Neuronal stem cell (in vitro differentiated cells): ENCODE measurements at regions not wholly inside any gene's neighbourhood (a gene's known extent, or its start where the extent isn't known, plus 50 kb on each side); places are given as distances from the start of the nearest gene placed in this dataset.

Source experiments
- DNase-seq: peaks from one replicate; pipeline ENCODE4 v3.0.0-alpha.2; 2013; ENCODE audit warnings: low spot score
- H2AFZ ChIP-seq: one replicate; pipeline ENCODE4 v1.6.1; 2013; ENCODE audit warnings: mild to moderate bottlenecking, low read length, inconsistent platforms
- H2AK5ac ChIP-seq: 2 replicates; pipeline ENCODE4 v1.6.1; 2013; ENCODE audit warnings: low read depth, mild to moderate bottlenecking, inconsistent platforms, low read length, moderate library complexity, mixed read lengths
- H2BK120ac ChIP-seq: 2 replicates; pipeline ENCODE4 v1.6.1; 2013; ENCODE audit warnings: low read depth, mild to moderate bottlenecking, inconsistent platforms, low read length, moderate library complexity, mixed read lengths
- H2BK12ac ChIP-seq: one replicate; pipeline ENCODE4 v1.6.1; 2013; ENCODE audit warnings: low read length, inconsistent platforms
- H2BK15ac ChIP-seq: 2 replicates; pipeline ENCODE4 v1.6.1; 2013; ENCODE audit warnings: mild to moderate bottlenecking, low read length, inconsistent platforms, mixed read lengths
- H2BK5ac ChIP-seq: one replicate; pipeline ENCODE4 v1.6.1; 2013; ENCODE audit warnings: inconsistent platforms, mild to moderate bottlenecking, low read length, moderate library complexity
- H3K14ac ChIP-seq: one replicate; pipeline ENCODE4 v1.6.1; 2013; ENCODE audit warnings: low read length, inconsistent platforms
- H3K18ac ChIP-seq: 2 replicates; pipeline ENCODE4 v1.6.1; 2013; ENCODE audit warnings: low read length, inconsistent platforms
- H3K23ac ChIP-seq: 2 replicates; pipeline ENCODE4 v1.6.1; 2013; ENCODE audit warnings: low read depth, mild to moderate bottlenecking, mixed read lengths, low read length, inconsistent platforms; ENCODE audit not compliant: poor library complexity
- H3K27ac ChIP-seq: replicated peaks from 3 replicates; pipeline ENCODE4 v1.5.1; 2013; ENCODE audit warnings: low read length, inconsistent platforms
- H3K27me3 ChIP-seq, 3 experiments: 2 replicates each; pipeline ENCODE4 v1.6.1; 2013; ENCODE audit warnings: low read length in 3 of 3, mild to moderate bottlenecking in 2 of 3, inconsistent platforms in 1 of 3, low read depth in 1 of 3, mixed read lengths in 1 of 3, moderate library complexity in 1 of 3; ENCODE audit not compliant: control insufficient read depth in 3 of 3, insufficient read depth in 3 of 3
- H3K36me3 ChIP-seq, 2 donors: replicated peaks in 1 of 2; 2 replicates each; pipeline ENCODE4 v1.6.1; 2013; ENCODE audit warnings: low read length in 2 of 2; ENCODE audit not compliant: control insufficient read depth in 2 of 2, insufficient read depth in 2 of 2
- H3K4ac ChIP-seq: 2 replicates; pipeline ENCODE4 v1.6.1; 2013; ENCODE audit warnings: inconsistent platforms, mild to moderate bottlenecking, low read length, moderate library complexity
- H3K4me1 ChIP-seq, 2 donors: 1 replicate in 1 of 2; 2 replicates in 1 of 2; pipeline ENCODE4 v1.6.1; 2013; ENCODE audit warnings: low read length in 2 of 2, low read depth in 1 of 2; ENCODE audit not compliant: control insufficient read depth in 2 of 2, insufficient read depth in 1 of 2
- H3K4me2 ChIP-seq: one replicate; pipeline ENCODE4 v1.6.1; 2013; ENCODE audit warnings: mild to moderate bottlenecking, low read length, inconsistent platforms; ENCODE audit not compliant: insufficient read depth, poor library complexity, severe bottlenecking
- H3K4me3 ChIP-seq, 2 donors: 2 replicates each; pipeline ENCODE4 v1.5.1; 2013; ENCODE audit warnings: low read length in 2 of 2, mild to moderate bottlenecking in 2 of 2, inconsistent platforms in 1 of 2, moderate library complexity in 1 of 2
- H3K79me1 ChIP-seq: one replicate; pipeline ENCODE4 v1.6.1; 2013; ENCODE audit warnings: low read depth, mild to moderate bottlenecking, inconsistent platforms, low read length, moderate library complexity
- H3K9ac ChIP-seq: one replicate; pipeline ENCODE4 v1.6.1; 2013; ENCODE audit warnings: mild to moderate bottlenecking, low read depth, low read length, inconsistent platforms; ENCODE audit not compliant: poor library complexity
- H3K9me3 ChIP-seq, 2 donors: replicated peaks in 1 of 2; 2 replicates each; pipeline versions ENCODE3 to v1.6.1; 2013; ENCODE audit warnings: low read length in 2 of 2, mild to moderate bottlenecking in 2 of 2, inconsistent platforms in 1 of 2, low read depth in 1 of 2, mixed read lengths in 1 of 2, moderate library complexity in 1 of 2; ENCODE audit not compliant: control insufficient read depth in 2 of 2, insufficient read depth in 1 of 2
- H4K8ac ChIP-seq: one replicate; pipeline ENCODE4 v1.6.1; 2013; ENCODE audit warnings: low read depth, mild to moderate bottlenecking, inconsistent platforms, low read length, moderate library complexity
- H4K91ac ChIP-seq: one replicate; pipeline ENCODE4 v1.6.1; 2013; ENCODE audit warnings: low read length, low read depth, mild to moderate bottlenecking, inconsistent platforms; ENCODE audit not compliant: poor library complexity
- WGBS, 2 donors: extraction: QIAGEN DNeasy Blood & Tissue Kit; methylation state at CpG; one replicate each; pipeline ENCODE4 v1.1.7; 2013; ENCODE audit warnings: missing lambda C conversion rate in 2 of 2, mixed read lengths in 1 of 2; ENCODE audit not compliant: insufficient read length in 2 of 2, insufficient replicate concordance in 1 of 2; ENCODE audit errors: extremely low coverage in 2 of 2; 5-methylcytosine and 5-hydroxymethylcytosine counted together

- no peak overlapping the region for H3K4ac ChIP-seq
- no peak overlapping the region for H3K14ac ChIP-seq
- no peak overlapping the region for H2BK5ac ChIP-seq
- no peak overlapping the region for H2BK12ac ChIP-seq
- no peak overlapping the region for H4K91ac ChIP-seq
- H3K36me3 ChIP-seq = no peaks in the 10 kb centered on the region
- H3K9me3 ChIP-seq = peaks cover 2 to 5% of the 10 kb centered on the region in 2 donors
- H3K4me2 ChIP-seq = no peak overlapping the region
- H3K23ac ChIP-seq = peak overlapping the region; percentile 46
- no peak overlapping the region for H2BK120ac ChIP-seq
- H3K4me1 ChIP-seq = peaks cover 0 to 2% of the 10 kb centered on the region in 2 donors
- H2BK15ac ChIP-seq = no peak overlapping the region
- no peak overlapping the region for H3K27ac ChIP-seq
- H3K18ac ChIP-seq = peak overlapping the region; percentile 58
- no CpG with 5 or more reads among the region's 25 CpGs for WGBS, 2 donors
- no peak overlapping the region for H3K4me3 ChIP-seq
- DNase-seq = no peak
- H2AK5ac ChIP-seq = no peak overlapping the region
- H3K9ac ChIP-seq = no peak overlapping the region
- H2AFZ ChIP-seq = no peak overlapping the region
- no peaks in the 10 kb centered on the region for H3K79me1 ChIP-seq
- no peak overlapping the region for H4K8ac ChIP-seq
- H3K27me3 ChIP-seq = no peaks in the 10 kb centered on the region
These were observed 352.4 kb upstream of the TMCO5A start for GRCh38 chr15:37581866-37582532.

GRCh38 chr15:37582852-37583251, 351.6 kb upstream of the TMCO5A start:
- Histone ChIP-seq H3K4me3 (no peak overlapping the region), H4K8ac (no peak overlapping the region), H3K4me1 (peaks cover 0 to 2% of the 10 kb centered on the region in 2 donors), H3K14ac (no peak overlapping the region), H3K23ac (peak overlapping the region; percentile 31), H3K27ac (no peak overlapping the region), H3K36me3 (no peaks in the 10 kb centered on the region), H3K4ac (no peak overlapping the region), H2BK15ac (no peak overlapping the region), H4K91ac (no peak overlapping the region), H2AK5ac (no peak overlapping the region), H3K4me2 (no peak overlapping the region), H3K9ac (peak overlapping the region; percentile 67), H3K79me1 (no peaks in the 10 kb centered on the region), H2AFZ (no peak overlapping the region), H3K27me3 (no peaks in the 10 kb centered on the region), H2BK120ac (no peak overlapping the region), H3K9me3 (peaks cover 2 to 5% of the 10 kb centered on the region in 2 donors), H3K18ac (peak overlapping the region; percentile 59), H2BK5ac (no peak overlapping the region), H2BK12ac (no peak overlapping the region)
- DNase-seq = no peak
- no CpG with 5 or more reads among the region's 5 CpGs for WGBS, 2 donors

GRCh38 chr15:37586011-37586583, 348.3 kb upstream of the TMCO5A start:
- Histone ChIP-seq H3K18ac (peak overlapping the region; percentile 59), H2AK5ac (no peak overlapping the region), H3K23ac (no peak overlapping the region), H2BK120ac (no peak overlapping the region), H4K91ac (no peak overlapping the region), H3K4me1 (peaks cover 0 to 2% of the 10 kb centered on the region in 2 donors), H2BK15ac (no peak overlapping the region), H3K14ac (no peak overlapping the region), H3K9me3 (peaks cover 2 to 5% of the 10 kb centered on the region in 2 donors), H3K4me3 (peak overlapping the region in 1 of 2 donors; percentile 18), H2BK5ac (no peak overlapping the region), H3K36me3 (no peaks in the 10 kb centered on the region), H2BK12ac (no peak overlapping the region), H3K27ac (no peak overlapping the region), H4K8ac (peak overlapping the region; percentile 74), H3K27me3 (no peaks in the 10 kb centered on the region), H3K4ac (no peak overlapping the region), H2AFZ (peak overlapping the region; percentile 38), H3K9ac (no peak overlapping the region), H3K4me2 (no peak overlapping the region), H3K79me1 (no peaks in the 10 kb centered on the region)
- WGBS, 2 donors = no CpG with 5 or more reads among the region's 10 CpGs
- DNase-seq = no peak

- H2AK5ac ChIP-seq = no peak overlapping the region
- H3K9ac ChIP-seq = no peak overlapping the region
- DNase-seq = no peak
- no peak overlapping the region for H2AFZ ChIP-seq
- peaks cover 0 to 2% of the 10 kb centered on the region in 2 donors for H3K4me1 ChIP-seq
- no peak overlapping the region for H3K4ac ChIP-seq
- no peak overlapping the region for H3K14ac ChIP-seq
- H2BK5ac ChIP-seq = no peak overlapping the region
- no peak overlapping the region for H3K27ac ChIP-seq
- H3K36me3 ChIP-seq = no peaks in the 10 kb centered on the region
- no peak overlapping the region for H2BK120ac ChIP-seq
- no peaks in the 10 kb centered on the region for H3K79me1 ChIP-seq
- H2BK12ac ChIP-seq = no peak overlapping the region
- H3K4me2 ChIP-seq = no peak overlapping the region
- no peak overlapping the region for H3K18ac ChIP-seq
- H3K9me3 ChIP-seq = peaks cover 2 to 5% of the 10 kb centered on the region in 2 donors
- H2BK15ac ChIP-seq = no peak overlapping the region
- no CpG with 5 or more reads among the region's 7 CpGs for WGBS, 2 donors
- H4K91ac ChIP-seq = no peak overlapping the region
- no peak overlapping the region for H3K23ac ChIP-seq
- no peak overlapping the region for H3K4me3 ChIP-seq
- no peak overlapping the region for H4K8ac ChIP-seq
- no peaks in the 10 kb centered on the region for H3K27me3 ChIP-seq
These were observed 347.5 kb upstream of the TMCO5A start for GRCh38 chr15:37586976-37587375.
